ENCODE measurements at regions not wholly inside any gene's neighbourhood (a gene's known extent, or its start where the extent isn't known, plus 50 kb on each side); places are given as distances from the start of the nearest gene placed in this dataset.

- Mint-ChIP-seq H3K27me3 (peaks cover 22% of the 10 kb centered on the region), H3K9me3 (ENCODE audit: insufficient read depth) (no peaks in the 10 kb centered on the region), H3K27ac (no peak overlapping the region), H3K4me1 (no peaks in the 10 kb centered on the region), H3K4me3 (no peak overlapping the region)
- ATAC-seq (ENCODE audit: low read depth) (no peak), DNase-seq (no peak)
- Histone ChIP-seq H3K4me2 (replicated peaks; ENCODE audit: low read depth, low read length, poor library complexity, severe bottlenecking) (no peak overlapping the region), H3K79me2 (ENCODE audit: control insufficient read depth, insufficient read depth, low read length) (no peaks in the 10 kb centered on the region), H4K20me1 (ENCODE audit: control insufficient read depth, insufficient read depth, low read length, poor library complexity, severe bottlenecking) (no peaks in the 10 kb centered on the region), H2AFZ (ENCODE audit: insufficient read depth, low read depth, low read length, poor library complexity, severe bottlenecking) (no peak overlapping the region), H3K9ac (ENCODE audit: low read length) (no peak overlapping the region), H3K4me1 (ENCODE audit: control insufficient read depth in 2 of 2, insufficient read depth in 2 of 2, low read length in 2 of 2) (no peaks in the 10 kb centered on the region), H3K27me3 (replicated peaks in 1 of 4; ENCODE audit: control extremely low read depth in 1 of 4, control insufficient read depth in 3 of 4, insufficient read depth in 4 of 4, low read length in 3 of 4) (peaks cover 0 to 8% (median 2%) of the 10 kb centered on the region in 4 experiments), H3K4me3 (ENCODE audit: control extremely low read depth in 1 of 5, extremely low read depth in 1 of 5, insufficient read depth in 1 of 5, low read depth in 2 of 5, low read length in 4 of 5) (no peak overlapping the region), H3K36me3 (replicated peaks in 1 of 2; ENCODE audit: control extremely low read depth in 1 of 2, control insufficient read depth in 1 of 2, extremely low read depth in 1 of 2, insufficient read depth in 2 of 2, low read length in 1 of 2) (no peaks in the 10 kb centered on the region), H3K9me3 (ENCODE audit: control extremely low read depth in 1 of 3, control insufficient read depth in 2 of 3, insufficient read depth in 1 of 3, low read length in 2 of 3) (peaks cover 0 to 3% (median 0%) of the 10 kb centered on the region in 3 donors), H3K27ac (ENCODE audit: low read length in 2 of 2) (no peak overlapping the region)
- ChIA-PET POLR2A (no interaction called here), CTCF (no interaction called here)
- no peak for TF ChIP-seq EZH2 (IDR thresholded peaks at IDR 0.05; ENCODE audit: borderline replicate concordance, insufficient read depth, low read depth, low read length, poor library complexity, severe bottlenecking)
- no peak for TF ChIP-seq CTCF (IDR thresholded peaks at IDR 0.05)
- 66% methylated on average over 14 of the region's 21 CpGs for WGBS (ENCODE audit: insufficient coverage)
- intact Hi-C loops (cut with micrococcal nuclease) = no loop called here
These were observed 66.6 kb upstream of the SNTG2 start for GRCh38 chr2:883803-884748.

GRCh38 chr2:883260-883802 lies 67.3 kb upstream of the SNTG2 start:
- Histone ChIP-seq H3K4me1 (ENCODE audit: control insufficient read depth in 2 of 2, insufficient read depth in 2 of 2, low read length in 2 of 2) (no peaks in the 10 kb centered on the region), H3K9me3 (ENCODE audit: control extremely low read depth in 1 of 3, control insufficient read depth in 2 of 3, insufficient read depth in 1 of 3, low read length in 2 of 3) (peaks cover 0 to 3% (median 0%) of the 10 kb centered on the region in 3 donors), H3K27me3 (replicated peaks in 1 of 4; ENCODE audit: control extremely low read depth in 1 of 4, control insufficient read depth in 3 of 4, insufficient read depth in 4 of 4, low read length in 3 of 4) (peaks cover 0 to 8% (median 2%) of the 10 kb centered on the region in 4 experiments), H3K79me2 (ENCODE audit: control insufficient read depth, insufficient read depth, low read length) (no peaks in the 10 kb centered on the region), H3K4me2 (replicated peaks; ENCODE audit: low read depth, low read length, poor library complexity, severe bottlenecking) (no peak overlapping the region), H4K20me1 (ENCODE audit: control insufficient read depth, insufficient read depth, low read length, poor library complexity, severe bottlenecking) (no peaks in the 10 kb centered on the region), H2AFZ (ENCODE audit: insufficient read depth, low read depth, low read length, poor library complexity, severe bottlenecking) (no peak overlapping the region), H3K27ac (ENCODE audit: low read length in 2 of 2) (no peak overlapping the region), H3K36me3 (replicated peaks in 1 of 2; ENCODE audit: control extremely low read depth in 1 of 2, control insufficient read depth in 1 of 2, extremely low read depth in 1 of 2, insufficient read depth in 2 of 2, low read length in 1 of 2) (no peaks in the 10 kb centered on the region), H3K9ac (ENCODE audit: low read length) (no peak overlapping the region), H3K4me3 (ENCODE audit: control extremely low read depth in 1 of 5, extremely low read depth in 1 of 5, insufficient read depth in 1 of 5, low read depth in 2 of 5, low read length in 4 of 5) (no peak overlapping the region)
- Mint-ChIP-seq H3K27me3 (peaks cover 22% of the 10 kb centered on the region), H3K4me1 (no peaks in the 10 kb centered on the region), H3K9me3 (ENCODE audit: insufficient read depth) (no peaks in the 10 kb centered on the region), H3K27ac (no peak overlapping the region), H3K4me3 (no peak overlapping the region)
- DNase-seq (no peak), ATAC-seq (ENCODE audit: low read depth) (no peak)
- ChIA-PET CTCF (no interaction called here), POLR2A (no interaction called here)
- no peak for TF ChIP-seq EZH2 (IDR thresholded peaks at IDR 0.05; ENCODE audit: borderline replicate concordance, insufficient read depth, low read depth, low read length, poor library complexity, severe bottlenecking)
- TF ChIP-seq CTCF (IDR thresholded peaks at IDR 0.05) = no peak
- 81% methylated on average over 13 of the region's 14 CpGs for WGBS (ENCODE audit: insufficient coverage)
- intact Hi-C loops (cut with micrococcal nuclease) = no loop called here
